ENCODE measurements at regions not wholly inside any gene's neighbourhood (a gene's known extent, or its start where the extent isn't known, plus 50 kb on each side); places are given as distances from the start of the nearest gene placed in this dataset.
A peak's percentile ranks its signal among the peaks of the same experiment; 100 is the strongest.

- TF ChIP-seq ZNF766 (CRISPR knock-in tag; IDR thresholded peaks at IDR 0.05; ENCODE audit: borderline replicate concordance) (no peak), MATR3 (CRISPR knock-in tag; IDR thresholded peaks at IDR 0.05) (no peak), ZNF205 (CRISPR knock-in tag; IDR thresholded peaks at IDR 0.05) (no peak)
Measured at GRCh38 chr3:162278834-162279233, 782.2 kb downstream of the OTOL1 start (continued).

DNA sequence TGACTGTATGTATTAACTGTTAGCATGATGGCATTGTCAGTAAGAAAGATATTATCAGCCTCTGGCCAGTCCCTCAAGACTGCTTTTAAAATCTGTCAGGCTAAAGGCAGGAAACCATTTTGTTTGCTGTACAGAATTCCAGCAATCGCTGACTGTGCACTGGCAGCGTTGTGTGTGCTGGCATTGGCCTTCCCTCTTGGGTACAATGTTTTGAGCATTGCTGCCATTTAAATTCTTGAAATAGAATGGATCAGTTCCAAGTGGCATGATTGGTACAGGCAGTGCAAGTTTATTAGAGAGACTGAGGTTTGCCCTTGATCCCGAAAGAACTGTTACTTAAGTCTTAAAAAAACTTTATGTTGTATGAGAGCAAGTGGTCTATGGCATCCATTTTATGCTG is 788.7 kb downstream of the OTOL1 start:
- Histone ChIP-seq H3K27ac (ENCODE audit: extremely low read length, insufficient read depth, low read length) (no peak overlapping the region), H4K20me1 (ENCODE audit: insufficient read depth, low read length) (no peaks in the 10 kb centered on the region), H3K4me3 (replicated peaks in 1 of 3; ENCODE audit: insufficient read depth in 1 of 3, low read depth in 2 of 3, low read length in 3 of 3) (no peak overlapping the region), H3K36me3 (replicated peaks in 1 of 2; ENCODE audit: control insufficient read depth in 1 of 2, insufficient read depth in 2 of 2, low read length in 2 of 2) (no peaks in the 10 kb centered on the region), H3K27me3 (ENCODE audit: control insufficient read depth in 1 of 2, insufficient read depth in 2 of 2, low read length in 2 of 2) (no peaks in the 10 kb centered on the region), H3K4me1 (ENCODE audit: insufficient read depth, low read length) (no peaks in the 10 kb centered on the region), H3K79me2 (ENCODE audit: insufficient read depth, low read length) (no peaks in the 10 kb centered on the region), H3K9ac (ENCODE audit: insufficient read depth, low read depth, low read length) (no peak overlapping the region), H3K4me2 (ENCODE audit: low read depth, low read length) (no peak overlapping the region), H3K9me3 (ENCODE audit: low read length) (peaks cover 20% of the 10 kb centered on the region), H2AFZ (ENCODE audit: low read length) (no peak overlapping the region)
- in situ Hi-C loops (cut with HindIII; ENCODE audit: extremely low pct_ligation_motif_present, low pct_unique_long_range_greater_than_20kb) = no loop called here
- no TSS peak for BruUV-seq (replicated peaks)
- CTCF ChIA-PET (ENCODE audit: low intra/inter-chr PET ratio, low total read pairs) = no interaction called here
- POLR2A ChIA-PET = no interaction called here
- no peak for TF ChIP-seq NFKBIZ (CRISPR knock-in tag; IDR thresholded peaks at IDR 0.05)
- 0 out of 4 replicates have a peak, but pooled peaks of 1 of the 2 experiments have one; percentile 5 for TF ChIP-seq MAFK (conservative IDR thresholded peaks at IDR 0.05 in 1 of 2, IDR thresholded peaks at IDR 0.05 in 1 of 2; ENCODE audit: low read length in 2 of 2)
- FAIRE-seq (no peak), ATAC-seq (no peak), DNase-seq (ENCODE audit: low spot score) (no peak)
- WGBS (ENCODE audit: low lambda C conversion rate) = 5% methylated on average over 3 of the region's 3 CpGs
- intact Hi-C loops (cut with micrococcal nuclease; ENCODE audit: unreplicated experiment) = no loop called here

DNA sequence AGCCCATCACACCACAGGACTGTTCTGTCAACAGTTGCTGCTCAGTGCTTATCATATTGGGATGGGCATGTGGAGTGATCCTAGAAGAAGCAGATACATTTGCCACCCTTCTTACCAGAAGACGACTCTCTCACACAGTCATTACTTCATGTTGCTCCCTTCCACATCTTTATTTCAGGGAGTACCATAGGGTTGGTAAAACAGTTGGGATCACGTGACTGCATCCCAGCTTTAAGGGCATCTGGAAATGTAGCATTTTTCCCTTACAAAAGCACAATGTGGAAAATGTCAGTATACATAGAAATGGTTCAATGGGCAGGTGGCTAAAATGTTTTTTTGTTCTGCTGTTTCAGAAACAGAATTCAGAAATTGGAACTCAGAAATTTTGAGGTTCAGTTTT is 791.0 kb downstream of the OTOL1 start:
- FAIRE-seq (no peak), ATAC-seq (no peak), DNase-seq (ENCODE audit: low spot score) (no peak)
- H3K36me3 ChIP-seq (replicated peaks in 1 of 2; ENCODE audit: control insufficient read depth in 1 of 2, insufficient read depth in 2 of 2, low read length in 2 of 2) = no peaks in the 10 kb centered on the region
- H4K20me1 ChIP-seq (ENCODE audit: insufficient read depth, low read length) = no peaks in the 10 kb centered on the region
- H3K9me3 ChIP-seq (ENCODE audit: low read length) = peaks cover 8% of the 10 kb centered on the region; the same call in 1 of the 2 replicates
- ChIA-PET POLR2A (no interaction called here), CTCF (ENCODE audit: low intra/inter-chr PET ratio, low total read pairs) (no interaction called here)
- no peaks in the 10 kb centered on the region for H3K27me3 ChIP-seq (ENCODE audit: control insufficient read depth in 1 of 2, insufficient read depth in 2 of 2, low read length in 2 of 2)
- 0% methylated on average over 2 of the region's 2 CpGs for WGBS (ENCODE audit: low lambda C conversion rate)
- no peak overlapping the region for H2AFZ ChIP-seq (ENCODE audit: low read length)
- in situ Hi-C loops (cut with HindIII; ENCODE audit: extremely low pct_ligation_motif_present, low pct_unique_long_range_greater_than_20kb) = no loop called here
- no peaks in the 10 kb centered on the region for H3K4me1 ChIP-seq (ENCODE audit: insufficient read depth, low read length)
- intact Hi-C loops (cut with micrococcal nuclease; ENCODE audit: unreplicated experiment) = no loop called here
- no TSS peak for BruUV-seq (replicated peaks)
- H3K27ac ChIP-seq (ENCODE audit: extremely low read length, insufficient read depth, low read length) = no peak overlapping the region
- H3K4me2 ChIP-seq (ENCODE audit: low read depth, low read length) = no peak overlapping the region
- H3K4me3 ChIP-seq (replicated peaks in 1 of 3; ENCODE audit: insufficient read depth in 1 of 3, low read depth in 2 of 3, low read length in 3 of 3) = no peak overlapping the region
- H3K9ac ChIP-seq (ENCODE audit: insufficient read depth, low read depth, low read length) = no peak overlapping the region
- TF ChIP-seq FOXO1 (CRISPR knock-in tag; IDR thresholded peaks at IDR 0.05) (no peak), RAD51 (IDR thresholded peaks at IDR 0.05; ENCODE audit: borderline replicate concordance) (peak; percentile 70; the same call in 1 of the 2 replicates)
- H3K79me2 ChIP-seq (ENCODE audit: insufficient read depth, low read length) = no peaks in the 10 kb centered on the region

Measured in HepG2 (cell line).